HG03025 (cell line): ENCODE measurements at regions not wholly inside any gene's neighbourhood (a gene's known extent, or its start where the extent isn't known, plus 50 kb on each side); places are given as distances from the start of the nearest gene placed in this dataset.
"Not testable (repeated sequence)": the region's sequence is repeated elsewhere in the genome, so short reads cannot be mapped to it uniquely, and the experiment has no call there.

Experiments used
- ATAC-seq: cut with Tn5 transposase; IDR thresholded peaks from one replicate; pipeline ENCODE4 v1.9.1; 2021; ENCODE audit warnings: mild to moderate bottlenecking, moderate library complexity; ENCODE audit not compliant: unreplicated experiment, low FRiP score

DNA sequence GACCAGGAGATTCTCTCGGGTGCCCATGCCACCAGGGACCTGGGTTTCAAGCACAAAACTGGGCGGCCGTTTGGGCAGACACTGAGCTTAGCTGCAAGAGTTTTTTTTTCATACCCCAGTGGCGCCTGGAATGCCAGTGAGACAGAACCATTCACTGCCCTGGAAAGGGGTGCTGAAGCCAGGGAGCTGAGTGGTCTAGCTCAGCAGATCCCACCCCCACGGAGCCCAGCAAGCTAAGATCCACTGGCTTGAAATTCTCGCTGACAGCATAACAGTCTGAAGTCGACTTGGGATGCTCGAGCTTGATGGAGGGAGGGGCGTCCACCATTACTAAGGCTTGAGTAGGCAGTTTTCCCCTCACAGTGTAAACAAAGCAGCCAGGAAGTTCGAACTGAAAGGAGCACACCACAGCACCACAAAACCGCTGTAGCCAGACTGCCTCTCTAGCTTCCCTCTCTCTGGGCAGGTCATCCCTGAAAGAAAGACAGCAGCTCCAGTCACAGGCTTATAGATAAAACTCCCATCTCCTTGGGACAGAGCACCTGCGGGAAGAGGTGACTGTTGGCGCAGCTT, 157.7 kb downstream of the GIPC2 start:
- ATAC-seq = not testable (repeated sequence)

DNA sequence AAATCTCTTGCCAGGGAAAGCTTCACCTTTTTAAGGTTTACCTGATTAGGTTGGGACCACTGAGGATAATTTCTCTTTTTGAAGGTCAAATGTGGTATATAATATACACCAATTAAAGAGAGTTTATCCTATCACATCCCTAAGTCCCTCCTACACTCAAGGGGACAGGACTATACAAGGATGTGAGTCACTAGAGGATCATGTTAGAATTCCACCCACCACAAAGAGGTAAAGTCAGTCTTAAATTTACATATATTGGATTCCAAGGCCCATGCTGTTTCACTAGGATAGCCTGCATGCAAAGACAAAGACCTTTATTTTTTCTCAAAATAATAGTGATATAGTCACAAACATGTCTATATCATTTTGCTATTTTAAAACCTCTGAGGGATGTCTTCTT, 164.4 kb downstream of the GIPC2 start:
- ATAC-seq = no peak

DNA sequence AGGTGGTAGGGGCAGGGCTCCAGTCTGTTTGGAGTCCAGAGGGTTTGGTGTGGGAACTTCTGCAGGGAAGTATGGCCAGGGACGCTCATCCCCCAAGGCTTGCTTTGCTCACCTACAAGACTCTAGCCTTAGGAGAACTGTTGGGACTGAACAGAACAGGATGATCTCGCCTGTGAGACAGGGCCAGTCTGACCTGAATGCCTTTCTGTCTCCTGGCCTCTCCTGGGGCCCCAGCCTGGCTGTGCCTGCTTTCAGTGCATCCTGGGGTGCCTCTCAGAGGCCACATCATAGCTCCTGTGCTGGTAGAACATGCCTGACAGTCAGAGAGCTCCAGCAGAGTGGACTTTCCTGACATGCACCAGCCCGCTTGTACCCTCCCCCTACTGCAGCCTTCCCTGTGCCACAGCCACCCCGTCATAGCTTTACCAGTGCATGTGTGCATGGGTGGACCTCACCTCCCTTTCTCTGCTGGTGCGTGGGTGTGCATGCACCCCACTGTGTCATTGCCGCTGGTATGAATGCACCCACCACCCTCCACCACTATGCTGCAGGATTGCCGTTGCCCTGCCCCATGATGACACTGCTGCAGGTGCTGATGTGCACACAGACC, 165.8 kb downstream of the GIPC2 start:
- ATAC-seq = no peak

DNA sequence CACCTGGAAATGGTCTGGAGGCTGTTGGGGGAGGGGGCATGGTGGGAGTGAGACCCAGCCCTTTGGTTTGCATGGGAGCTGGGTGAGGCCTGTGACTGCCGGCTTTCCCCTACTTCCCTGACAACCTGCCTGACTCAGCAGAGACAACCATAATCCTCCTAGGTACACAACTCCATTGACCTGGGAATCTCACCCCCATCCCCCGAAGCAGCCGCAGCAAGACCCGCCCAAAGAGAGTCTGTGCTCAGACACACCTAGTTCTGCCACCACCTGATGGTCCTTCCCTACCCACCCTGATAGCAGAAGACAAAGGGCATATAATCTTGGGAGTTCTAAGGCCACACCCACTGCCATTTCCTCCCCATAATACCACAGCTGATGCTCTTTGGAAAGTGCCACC, 168.6 kb downstream of the GIPC2 start:
- ATAC-seq = no peak

- no peak for ATAC-seq
Measured at GRCh38 chr1:78222225-78222959, 176.6 kb downstream of the GIPC2 start.

GRCh38 chr1:78222960-78223358, 177.2 kb downstream of the GIPC2 start:
- no peak for ATAC-seq

DNA sequence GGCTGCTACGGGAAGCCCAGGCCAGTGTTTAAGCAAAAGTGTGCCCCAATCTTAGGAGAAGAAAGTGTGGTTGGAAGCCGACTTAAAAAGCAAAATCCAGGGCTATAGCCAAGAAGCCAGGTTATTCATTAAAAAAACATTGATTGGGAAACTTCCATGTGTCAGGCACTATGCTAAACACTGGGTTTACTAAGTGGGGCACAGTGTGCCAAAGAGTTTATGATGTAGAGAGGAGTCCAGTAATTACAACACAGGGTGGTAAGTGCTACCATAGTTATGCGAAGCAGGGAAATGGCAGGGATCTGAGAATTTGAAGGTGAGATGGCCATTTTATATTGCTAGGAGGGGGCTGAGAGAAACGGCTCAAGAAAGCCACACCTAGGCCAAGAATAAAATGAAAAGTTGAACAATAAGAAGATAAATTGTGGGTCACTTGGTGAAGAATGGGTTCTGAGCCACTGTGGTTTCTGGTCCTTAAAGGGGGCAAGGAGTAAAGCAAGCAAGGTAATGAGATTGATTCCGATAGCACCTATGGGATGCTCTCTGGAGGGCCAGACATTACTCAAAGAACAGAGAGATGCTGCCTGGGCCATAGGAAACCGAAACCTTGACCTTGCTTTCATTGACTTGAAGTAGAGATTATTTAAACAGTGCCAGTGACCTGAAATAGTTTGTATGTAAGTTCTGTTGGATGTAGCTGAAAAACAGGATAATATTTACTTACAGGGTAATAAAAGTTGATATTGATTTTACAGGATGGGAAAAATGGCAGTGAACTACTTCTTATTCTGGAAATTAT, 177.8 kb downstream of the GIPC2 start:
- ATAC-seq = no peak

DNA sequence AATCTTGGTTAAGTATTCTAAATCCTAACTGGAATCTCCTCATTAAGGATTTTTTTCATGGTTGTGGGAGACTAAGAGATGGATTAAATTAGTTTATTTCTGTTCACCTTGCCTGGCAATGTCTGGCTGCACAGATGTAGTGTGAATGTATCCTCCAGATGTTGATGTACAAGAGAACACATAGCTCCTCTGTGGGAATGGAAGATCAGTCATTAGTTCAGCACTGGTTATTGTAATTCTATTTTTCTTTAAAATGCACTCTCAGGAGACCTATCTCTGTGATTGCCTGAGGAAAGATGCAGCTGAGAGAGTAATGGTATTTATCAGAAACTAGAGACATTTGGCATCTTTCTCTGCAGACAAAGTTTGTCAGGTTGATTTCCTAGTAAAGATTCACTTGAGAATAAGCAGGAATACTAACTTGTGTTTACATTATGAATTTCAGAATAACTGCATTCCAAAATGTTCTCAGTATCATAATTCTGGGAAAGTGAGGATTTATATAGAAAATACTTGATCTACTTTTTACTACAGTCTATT, 178.6 kb downstream of the GIPC2 start:
- no peak for ATAC-seq

DNA sequence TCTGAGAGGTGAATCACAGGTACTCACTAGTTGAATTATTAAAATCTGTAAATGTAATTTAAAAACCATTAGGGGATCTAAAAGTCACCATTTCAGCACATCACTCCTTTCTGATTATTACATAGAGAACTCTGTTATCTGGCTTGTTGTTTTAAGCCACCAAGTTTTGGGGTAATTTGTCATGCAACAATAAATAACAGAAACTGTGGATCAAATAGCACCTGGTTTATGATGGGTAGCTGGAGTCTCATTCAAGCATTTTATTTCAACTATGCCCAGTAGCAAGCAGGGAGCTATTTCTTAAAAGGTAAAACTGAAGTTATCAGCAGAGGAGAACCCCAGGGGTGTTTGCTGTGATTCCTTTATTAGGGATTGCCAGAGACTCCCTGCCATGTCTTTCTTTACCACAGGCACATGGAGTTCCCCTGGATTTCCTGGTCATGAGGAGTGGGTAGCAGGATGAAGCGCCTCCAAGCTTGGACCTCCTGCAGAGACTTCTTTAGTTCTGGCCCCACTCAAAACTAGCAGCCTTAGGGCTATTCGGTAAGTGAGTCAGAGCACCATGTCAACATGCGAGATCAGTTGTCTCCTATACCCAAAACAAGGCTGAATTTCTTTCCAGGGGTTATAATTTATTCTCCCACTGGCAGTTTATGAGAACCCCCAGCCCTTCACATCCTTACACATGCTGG, 179.2 kb downstream of the GIPC2 start:
- ATAC-seq = no peak

- no peak for ATAC-seq
Measured at GRCh38 chr1:78226784-78227183, 181.0 kb downstream of the GIPC2 start.

- ATAC-seq = no peak
Measured at GRCh38 chr1:78227705-78228635, 182.2 kb downstream of the GIPC2 start.

GRCh38 chr1:78229344-78229743, 183.6 kb downstream of the GIPC2 start:
- ATAC-seq = no peak

- ATAC-seq = no peak
Measured at GRCh38 chr1:78231477-78231876, 185.7 kb downstream of the GIPC2 start.

DNA sequence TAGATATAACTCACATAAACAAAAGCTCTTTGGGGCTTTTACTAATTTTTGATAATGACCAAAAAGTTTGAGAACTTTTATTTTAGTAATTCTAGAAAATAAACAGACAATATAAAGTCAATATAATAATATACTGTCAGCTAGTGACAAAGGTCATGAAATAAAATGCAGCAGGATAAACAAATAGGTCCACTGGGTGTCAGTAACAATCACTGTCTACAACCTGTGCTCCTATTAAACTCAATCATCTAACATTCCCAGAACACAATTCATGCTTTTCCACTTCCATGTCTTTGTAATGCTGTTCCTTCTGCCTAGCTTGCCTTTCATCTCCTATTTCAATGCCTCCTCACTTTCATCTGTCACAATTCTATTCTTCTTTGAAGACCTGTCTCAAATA, 186.1 kb downstream of the GIPC2 start:
- no peak for ATAC-seq

- no peak for ATAC-seq
Measured at GRCh38 chr1:78232630-78233029, 186.9 kb downstream of the GIPC2 start.

- ATAC-seq = no peak
Measured at GRCh38 chr1:78234496-78234895, 188.7 kb downstream of the GIPC2 start.

DNA sequence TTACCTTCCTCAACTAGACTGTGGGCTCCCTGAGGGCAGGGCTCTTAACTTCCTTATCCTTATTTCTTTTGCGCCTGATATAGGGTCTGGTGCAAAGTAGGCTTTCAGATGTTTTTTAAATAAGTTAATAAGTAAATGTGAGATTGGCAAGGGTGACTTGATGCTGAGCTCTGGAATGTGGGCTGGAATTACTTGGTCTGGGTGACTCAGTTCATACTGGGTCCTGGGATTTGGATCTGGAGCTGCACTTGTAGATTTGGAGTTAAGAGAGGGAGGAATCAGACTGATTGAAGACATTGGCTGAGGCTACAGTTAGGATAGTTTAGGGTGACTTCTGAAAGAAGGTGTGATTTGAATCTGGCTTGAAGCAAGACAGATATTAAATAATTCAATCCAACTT, 190.9 kb downstream of the GIPC2 start:
- ATAC-seq = no peak

DNA sequence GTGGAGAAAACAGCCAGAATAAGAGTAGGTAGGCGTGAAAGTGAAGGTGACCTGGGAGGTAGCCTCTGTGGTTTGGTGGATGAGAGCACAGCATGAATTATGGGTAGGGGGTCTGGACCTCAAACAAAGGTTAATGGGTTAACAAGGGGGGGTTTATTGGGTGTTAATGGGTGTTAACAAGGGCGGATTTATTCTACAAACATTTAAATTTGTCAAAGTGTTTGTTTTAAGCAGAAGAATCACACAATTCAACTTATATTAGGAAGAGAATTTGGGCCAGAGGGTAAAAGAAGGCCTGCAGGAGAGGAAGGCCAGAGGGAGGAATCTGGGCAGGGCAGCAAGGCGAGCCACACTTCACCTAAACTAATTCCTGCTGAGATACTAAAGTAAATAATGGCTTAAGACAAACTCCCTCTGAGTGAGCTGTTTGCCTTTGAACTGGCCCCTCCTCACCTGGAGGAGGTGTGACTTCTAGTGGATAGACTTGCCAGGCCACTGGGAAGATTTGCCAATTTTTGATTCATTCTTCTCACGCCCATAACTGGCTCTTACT, 191.7 kb downstream of the GIPC2 start:
- ATAC-seq = no peak

GRCh38 chr1:78240191-78240590, 194.4 kb downstream of the GIPC2 start:
- no peak for ATAC-seq
